Keratinocyte (primary cell): ENCODE measurements at regions not wholly inside any gene's neighbourhood (a gene's known extent, or its start where the extent isn't known, plus 50 kb on each side); places are given as distances from the start of the nearest gene placed in this dataset.

ENCODE experiments used
- EZH2 ChIP-seq: IDR thresholded peaks from one replicate; pipeline ENCODE4 v1.6.1; 2012; ENCODE audit warnings: inconsistent platforms, mild to moderate bottlenecking, low read length, moderate library complexity
- TF ChIP-seq, protein P1 (sequence below), 3 experiments: IDR thresholded peaks in 1 of 3; conservative IDR thresholded peaks in 1 of 3; optimal IDR thresholded peaks in 1 of 3; 2 replicates in 2 of 3; 3 replicates in 1 of 3; pipeline versions ENCODE3 to v1.5.1; 2011; ENCODE audit warnings: low read length in 3 of 3, mild to moderate bottlenecking in 3 of 3, moderate library complexity in 2 of 3, control low read depth in 1 of 3, inconsistent platforms in 1 of 3; ENCODE audit not compliant: insufficient read depth in 2 of 3; ENCODE audit errors: extremely low read depth in 1 of 3

GRCh38 chr4:55756208-55756607 lies 63.4 kb upstream of the EXOC1L start:
- TF ChIP-seq, protein P1, sequence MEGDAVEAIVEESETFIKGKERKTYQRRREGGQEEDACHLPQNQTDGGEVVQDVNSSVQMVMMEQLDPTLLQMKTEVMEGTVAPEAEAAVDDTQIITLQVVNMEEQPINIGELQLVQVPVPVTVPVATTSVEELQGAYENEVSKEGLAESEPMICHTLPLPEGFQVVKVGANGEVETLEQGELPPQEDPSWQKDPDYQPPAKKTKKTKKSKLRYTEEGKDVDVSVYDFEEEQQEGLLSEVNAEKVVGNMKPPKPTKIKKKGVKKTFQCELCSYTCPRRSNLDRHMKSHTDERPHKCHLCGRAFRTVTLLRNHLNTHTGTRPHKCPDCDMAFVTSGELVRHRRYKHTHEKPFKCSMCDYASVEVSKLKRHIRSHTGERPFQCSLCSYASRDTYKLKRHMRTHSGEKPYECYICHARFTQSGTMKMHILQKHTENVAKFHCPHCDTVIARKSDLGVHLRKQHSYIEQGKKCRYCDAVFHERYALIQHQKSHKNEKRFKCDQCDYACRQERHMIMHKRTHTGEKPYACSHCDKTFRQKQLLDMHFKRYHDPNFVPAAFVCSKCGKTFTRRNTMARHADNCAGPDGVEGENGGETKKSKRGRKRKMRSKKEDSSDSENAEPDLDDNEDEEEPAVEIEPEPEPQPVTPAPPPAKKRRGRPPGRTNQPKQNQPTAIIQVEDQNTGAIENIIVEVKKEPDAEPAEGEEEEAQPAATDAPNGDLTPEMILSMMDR (optimal IDR thresholded peaks at IDR 0.05 in 1 of 3, IDR thresholded peaks at IDR 0.05 in 1 of 3, conservative IDR thresholded peaks at IDR 0.05 in 1 of 3; ENCODE audit: extremely low read depth in 1 of 3, insufficient read depth in 2 of 3, low read length in 3 of 3) = no peak
- TF ChIP-seq EZH2 = no peak
